Loucy (cell line): ENCODE measurements at regions not wholly inside any gene's neighbourhood (a gene's known extent, or its start where the extent isn't known, plus 50 kb on each side); places are given as distances from the start of the nearest gene placed in this dataset.
A peak's percentile ranks its signal among the peaks of the same experiment; 100 is the strongest.
"Not testable (repeated sequence)": the region's sequence is repeated elsewhere in the genome, so short reads cannot be mapped to it uniquely, and the experiment has no call there.

Experiments
- H2AFZ ChIP-seq: fragments of 200-600 bp; sonication (generic); 2 replicates; pipeline ENCODE4 v1.6.0; 2016; ENCODE audit warnings: antibody characterized with exemption, mild to moderate bottlenecking, low read length, moderate library complexity
- H3F3A ChIP-seq: fragments of 200-600 bp; 2 replicates; pipeline ENCODE4 v1.6.0; 2016; ENCODE audit warnings: antibody characterized with exemption, low read depth, mild to moderate bottlenecking
- H3K27me3 ChIP-seq: fragments of 200-600 bp; sonication (generic); 2 replicates; pipeline ENCODE4 v1.6.1; 2014; ENCODE audit warnings: low read length, mild to moderate bottlenecking; ENCODE audit not compliant: insufficient read depth, poor library complexity, severe bottlenecking
- H3K36me3 ChIP-seq: fragments of 200-600 bp; sonication (generic); 2 replicates; pipeline ENCODE4 v1.6.1; 2016; ENCODE audit warnings: low read length; ENCODE audit not compliant: insufficient read depth
- H3K4me1 ChIP-seq: fragments of 200-600 bp; sonication (generic); 2 replicates; pipeline ENCODE4 v1.5.1; 2014; ENCODE audit warnings: low read length, mild to moderate bottlenecking; ENCODE audit not compliant: insufficient read depth, poor library complexity, severe bottlenecking
- H3K4me2 ChIP-seq: fragments of 200-600 bp; sonication (generic); 2 replicates; pipeline ENCODE4 v1.6.0; 2014; ENCODE audit warnings: antibody characterized with exemption, low read length, low read depth, mild to moderate bottlenecking; ENCODE audit not compliant: poor library complexity, severe bottlenecking
- H3K4me3 ChIP-seq: fragments of 200-600 bp; sonication (generic); 2 replicates; pipeline ENCODE4 v1.5.1; 2014; ENCODE audit warnings: low read length, mild to moderate bottlenecking, mixed read lengths; ENCODE audit not compliant: poor library complexity, severe bottlenecking
- H3K79me2 ChIP-seq: fragments of 200-600 bp; sonication (generic); 2 replicates; pipeline ENCODE4 v1.6.1; 2014; ENCODE audit warnings: low read length; ENCODE audit not compliant: insufficient read depth
- H3K9ac ChIP-seq: fragments of 200-600 bp; sonication (generic); 2 replicates; pipeline ENCODE4 v1.6.0; 2014; ENCODE audit warnings: mild to moderate bottlenecking, low read depth, low read length, moderate library complexity; ENCODE audit not compliant: poor library complexity, severe bottlenecking
- H3K9me2 ChIP-seq: fragments of 200-600 bp; sonication (generic); replicated peaks from 2 replicates; pipeline ENCODE4 v1.6.1; 2016; ENCODE audit warnings: low read depth, low read length, mixed read lengths
- H3K9me3 ChIP-seq: fragments of 200-600 bp; sonication (generic); 2 replicates; pipeline ENCODE4 v1.6.1; 2014; ENCODE audit warnings: mild to moderate bottlenecking, antibody characterized with exemption, low read length, low read depth; ENCODE audit not compliant: insufficient read depth
- H4K20me1 ChIP-seq: fragments of 200-600 bp; sonication (generic); 2 replicates; pipeline ENCODE4 v1.6.0; 2014; ENCODE audit warnings: antibody characterized with exemption, low read length, mild to moderate bottlenecking; ENCODE audit not compliant: insufficient read depth, poor library complexity, severe bottlenecking

DNA sequence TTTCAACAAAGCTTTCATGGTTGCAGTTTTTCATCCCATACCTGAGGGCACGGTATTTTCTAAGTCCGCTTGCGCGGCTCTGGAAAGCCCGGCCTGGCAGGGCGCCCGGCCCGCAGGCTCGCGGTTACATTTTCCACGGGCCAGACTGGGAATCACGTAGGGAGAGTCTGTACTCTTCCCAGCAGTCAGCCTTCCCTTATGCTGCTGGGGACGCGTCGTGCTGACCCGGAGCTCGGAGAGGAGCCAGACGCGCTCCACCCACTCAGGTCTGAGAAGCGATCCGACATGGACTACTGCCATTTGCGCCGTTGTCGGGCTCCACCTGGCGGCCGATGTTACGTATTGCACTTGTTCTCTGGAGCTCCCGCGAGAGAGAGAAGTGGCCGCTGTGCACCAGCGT, 435.9 kb downstream of the SPATA31A1 start:
- H3K4me1 ChIP-seq, H3K9me3 ChIP-seq, H3K4me2 ChIP-seq, H3F3A ChIP-seq, H3K4me3 ChIP-seq, H4K20me1 ChIP-seq, H3K36me3 ChIP-seq, H3K79me2 ChIP-seq, H3K9ac ChIP-seq, H2AFZ ChIP-seq, H3K9me2 ChIP-seq, H3K27me3 ChIP-seq: not testable (repeated sequence)

DNA sequence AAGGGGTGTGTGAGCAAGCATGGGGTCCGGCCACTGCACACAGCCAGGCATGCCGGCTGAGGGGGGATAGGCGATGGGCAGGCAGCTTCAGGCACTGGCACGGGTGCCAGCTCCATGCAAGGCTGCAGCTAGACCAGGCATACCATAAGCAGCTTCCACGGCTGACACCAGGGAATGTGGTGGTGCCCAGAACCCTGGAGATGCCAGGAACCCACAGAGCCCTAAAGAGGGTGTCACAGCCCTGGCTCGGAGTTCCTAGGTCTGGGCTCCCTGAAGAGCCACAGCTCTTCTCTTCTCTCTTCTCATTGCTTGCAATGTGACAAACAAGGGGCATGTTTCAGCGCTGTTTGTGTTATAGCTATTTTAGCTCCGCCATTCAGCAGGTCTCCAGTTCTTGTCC, 442.5 kb downstream of the SPATA31A1 start:
- not testable (repeated sequence) for H3F3A ChIP-seq, H3K4me3 ChIP-seq, H3K4me1 ChIP-seq, H3K27me3 ChIP-seq, H3K9me2 ChIP-seq, H3K9ac ChIP-seq, H3K79me2 ChIP-seq, H3K4me2 ChIP-seq, H3K9me3 ChIP-seq, H3K36me3 ChIP-seq, H4K20me1 ChIP-seq, H2AFZ ChIP-seq

DNA sequence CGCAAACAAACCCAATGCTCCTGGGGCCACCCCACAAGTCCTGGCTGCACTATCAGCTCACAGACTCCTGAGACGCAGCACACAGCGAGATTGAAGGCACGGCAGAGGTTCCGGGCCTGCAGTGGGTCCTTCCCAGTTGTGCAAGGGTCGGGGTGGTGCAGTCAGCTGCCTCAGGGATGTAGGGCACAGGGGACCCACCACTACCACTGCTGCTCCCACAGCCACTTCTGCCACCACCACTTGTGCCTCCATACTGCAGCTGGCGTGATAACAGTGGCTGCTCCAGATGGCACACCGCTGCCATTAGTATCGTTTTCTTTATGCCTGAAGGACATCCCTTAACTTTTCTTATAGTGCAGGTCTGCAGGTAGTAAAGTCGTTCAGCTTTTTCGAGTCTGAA, 443.8 kb downstream of the SPATA31A1 start:
- not testable (repeated sequence) for H3K4me1 ChIP-seq, H3K36me3 ChIP-seq

GRCh38 chr9:39802561-39802960, 447.1 kb downstream of the SPATA31A1 start:
- H3F3A ChIP-seq, H3K27me3 ChIP-seq, H3K79me2 ChIP-seq, H2AFZ ChIP-seq, H4K20me1 ChIP-seq, H3K9me2 ChIP-seq, H3K4me3 ChIP-seq, H3K4me2 ChIP-seq, H3K36me3 ChIP-seq, H3K4me1 ChIP-seq, H3K9ac ChIP-seq, H3K9me3 ChIP-seq: not testable (repeated sequence)

More for the DNA sequence above, 443.8 kb downstream of the SPATA31A1 start:
- H2AFZ ChIP-seq, H3F3A ChIP-seq, H3K27me3 ChIP-seq, H3K79me2 ChIP-seq, H3K9ac ChIP-seq, H3K9me2 ChIP-seq, H3K4me2 ChIP-seq, H4K20me1 ChIP-seq, H3K4me3 ChIP-seq, H3K9me3 ChIP-seq: not testable (repeated sequence)

- not testable (repeated sequence) for H3K4me1 ChIP-seq, H3K36me3 ChIP-seq, H3K9me3 ChIP-seq, H3F3A ChIP-seq, H3K9me2 ChIP-seq, H3K79me2 ChIP-seq, H3K27me3 ChIP-seq, H4K20me1 ChIP-seq
- peak overlapping the region; percentile 75 for H3K4me3 ChIP-seq
- H3K4me2 ChIP-seq: peak overlapping the region; percentile 58
- H2AFZ ChIP-seq: peak overlapping the region; percentile 86
- H3K9ac ChIP-seq: peak overlapping the region; percentile 63
Measured at GRCh38 chr9:39809401-39810226, 454.1 kb downstream of the SPATA31A1 start.

- H3K9me3 ChIP-seq, H4K20me1 ChIP-seq, H3K4me1 ChIP-seq: not testable (repeated sequence)
Measured at GRCh38 chr9:39810401-39810800, 454.9 kb downstream of the SPATA31A1 start.

GRCh38 chr9:39811615-39812014, 456.1 kb downstream of the SPATA31A1 start:
- H3K4me1 ChIP-seq, H3K9me2 ChIP-seq, H4K20me1 ChIP-seq, H3K4me3 ChIP-seq, H3K9ac ChIP-seq, H2AFZ ChIP-seq, H3F3A ChIP-seq, H3K4me2 ChIP-seq, H3K36me3 ChIP-seq, H3K9me3 ChIP-seq, H3K27me3 ChIP-seq, H3K79me2 ChIP-seq: not testable (repeated sequence)

More at GRCh38 chr9:39810401-39810800, 454.9 kb downstream of the SPATA31A1 start:
- H2AFZ ChIP-seq, H3K27me3 ChIP-seq, H3K9me2 ChIP-seq, H3K4me3 ChIP-seq, H3F3A ChIP-seq, H3K4me2 ChIP-seq, H3K9ac ChIP-seq, H3K79me2 ChIP-seq, H3K36me3 ChIP-seq: not testable (repeated sequence)
